GM21825 (cell line): ENCODE measurements at regions not wholly inside any gene's neighbourhood (a gene's known extent, or its start where the extent isn't known, plus 50 kb on each side); places are given as distances from the start of the nearest gene placed in this dataset.

Experiments
- ATAC-seq: cut with Tn5 transposase; IDR thresholded peaks from one replicate; pipeline ENCODE4 v1.9.1; 2021; ENCODE audit warnings: mild to moderate bottlenecking, moderate library complexity; ENCODE audit not compliant: unreplicated experiment

DNA sequence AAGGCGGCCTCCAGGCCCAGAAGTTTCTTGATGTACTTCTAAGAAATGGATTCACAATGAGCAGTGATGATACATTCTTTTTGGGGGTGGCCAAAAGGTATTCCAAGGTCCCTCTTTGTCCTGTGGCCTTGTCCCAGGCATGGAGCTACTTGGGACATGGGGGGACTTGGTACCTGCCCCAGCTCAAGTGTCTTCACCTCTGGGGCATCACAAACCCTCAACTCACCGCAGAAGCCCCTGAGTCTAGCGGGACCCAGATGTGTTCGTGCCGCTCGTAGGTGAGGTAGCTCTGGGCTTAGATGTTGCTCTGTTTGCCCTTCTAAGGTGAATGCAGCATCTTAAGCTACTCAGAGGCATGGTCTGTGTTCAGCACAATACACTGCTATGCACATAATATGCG is 338.0 kb upstream of the IRX4 start:
- ATAC-seq: no peak

- no peak for ATAC-seq
Measured at GRCh38 chr5:2219149-2219776, 336.5 kb upstream of the IRX4 start.

- ATAC-seq: no peak
Measured at GRCh38 chr5:2217219-2217618, 334.5 kb upstream of the IRX4 start.

GRCh38 chr5:2214910-2215590 is 332.3 kb upstream of the IRX4 start:
- ATAC-seq: no peak

DNA sequence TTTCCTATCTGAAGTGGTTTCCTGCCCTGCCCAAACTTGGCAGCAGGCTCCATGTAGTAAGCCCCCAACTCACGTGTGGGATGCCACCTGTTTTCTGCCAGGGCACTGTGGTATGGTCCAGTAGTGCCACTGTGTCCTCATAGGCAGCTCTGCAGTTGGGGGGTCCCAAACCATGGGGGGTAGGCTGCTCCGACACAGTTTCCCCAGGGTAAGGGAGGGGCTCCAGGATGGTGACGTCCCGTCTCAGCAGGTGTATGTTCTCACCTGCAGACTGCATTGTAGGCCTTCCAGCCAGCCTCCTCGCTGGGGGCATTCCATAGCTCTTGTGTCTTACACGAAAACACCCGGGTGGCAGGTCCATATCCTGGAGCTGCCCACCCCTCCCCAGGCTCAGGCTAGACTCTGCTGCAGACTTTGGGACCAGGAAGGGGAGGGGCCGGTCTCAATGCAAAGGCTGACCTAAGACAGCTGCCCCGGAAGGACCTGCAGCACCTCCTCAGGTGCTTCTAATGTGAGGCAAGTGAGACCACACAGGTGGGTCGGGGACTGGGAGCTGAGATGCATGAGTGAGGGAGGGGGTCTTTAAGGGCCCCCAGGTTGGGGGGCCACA is 330.5 kb upstream of the IRX4 start:
- ATAC-seq: no peak

DNA sequence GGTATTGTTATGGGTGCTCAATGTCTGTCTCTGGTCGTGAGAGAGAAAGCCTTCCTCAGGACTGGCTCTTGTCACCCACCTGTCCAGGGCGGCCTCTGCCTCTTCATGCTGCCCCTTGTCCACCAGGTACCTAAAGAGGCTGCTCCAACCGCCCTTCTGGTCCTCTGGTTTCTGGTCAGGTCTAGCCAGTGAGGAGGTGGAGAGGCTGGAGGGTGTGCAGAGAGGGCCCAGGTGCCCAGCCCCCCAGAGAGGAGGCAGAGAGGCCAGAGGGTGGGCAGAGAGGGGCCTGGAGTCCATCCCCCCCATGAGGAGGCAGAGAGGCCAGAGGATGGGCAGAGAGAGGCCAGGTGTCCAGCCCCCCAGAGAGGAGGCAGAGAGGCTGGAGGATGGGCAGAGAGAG is 329.8 kb upstream of the IRX4 start:
- ATAC-seq: no peak

GRCh38 chr5:2208239-2208544 is 325.5 kb upstream of the IRX4 start:
- ATAC-seq: no peak

DNA sequence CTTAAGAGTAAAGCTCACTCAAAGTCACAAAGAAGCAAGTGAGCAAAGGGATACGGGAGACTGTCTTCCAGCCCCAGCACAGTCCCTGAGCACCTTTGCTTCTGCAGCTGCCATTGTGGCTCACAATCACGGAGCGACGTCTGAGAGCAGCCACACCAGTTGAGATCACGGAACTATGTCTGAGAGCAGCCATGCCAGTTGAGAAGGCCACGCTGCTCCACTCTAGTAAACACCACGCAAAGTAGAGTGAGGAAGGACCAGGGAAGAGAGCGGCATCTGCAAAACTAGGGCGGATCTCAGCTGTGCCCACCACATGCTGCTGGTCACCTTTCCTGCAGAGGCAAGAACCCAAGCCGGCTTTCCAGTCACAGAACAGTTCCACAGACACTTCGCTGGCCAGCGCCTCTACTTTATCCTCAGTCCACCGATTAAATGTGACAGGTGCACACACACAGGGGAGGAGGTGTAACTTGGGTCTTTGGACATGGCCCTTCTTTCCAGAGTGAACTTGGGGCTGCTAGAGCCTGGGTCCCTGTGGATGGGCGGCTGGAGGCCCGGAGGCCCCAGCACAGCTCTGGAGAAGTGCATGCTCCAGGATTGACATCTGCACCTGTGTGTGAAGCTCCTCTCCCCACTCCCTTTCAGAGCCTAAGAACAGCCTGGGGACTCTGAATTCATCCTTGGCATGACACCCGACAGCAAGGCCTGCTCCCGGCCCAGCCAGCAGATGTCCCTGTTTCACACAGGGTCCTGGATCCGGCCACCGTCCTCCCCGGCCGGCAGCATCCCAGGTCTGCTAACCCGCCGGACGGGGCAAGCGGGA is 324.9 kb upstream of the IRX4 start:
- no peak for ATAC-seq

DNA sequence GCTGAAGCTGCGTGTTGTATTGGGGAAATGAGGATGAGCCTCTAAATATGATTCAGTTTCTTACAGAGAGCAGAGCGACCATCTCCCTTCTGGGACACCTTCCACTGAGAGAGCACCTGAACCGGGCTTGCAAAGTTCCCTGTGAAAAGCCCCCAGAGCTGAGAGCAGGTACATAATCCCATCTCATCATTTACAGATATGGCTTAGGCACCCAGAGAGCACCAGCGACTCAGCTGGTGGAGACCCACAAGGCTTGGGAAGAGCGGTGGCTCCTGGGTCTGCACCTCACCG is 324.3 kb upstream of the IRX4 start:
- ATAC-seq: no peak

DNA sequence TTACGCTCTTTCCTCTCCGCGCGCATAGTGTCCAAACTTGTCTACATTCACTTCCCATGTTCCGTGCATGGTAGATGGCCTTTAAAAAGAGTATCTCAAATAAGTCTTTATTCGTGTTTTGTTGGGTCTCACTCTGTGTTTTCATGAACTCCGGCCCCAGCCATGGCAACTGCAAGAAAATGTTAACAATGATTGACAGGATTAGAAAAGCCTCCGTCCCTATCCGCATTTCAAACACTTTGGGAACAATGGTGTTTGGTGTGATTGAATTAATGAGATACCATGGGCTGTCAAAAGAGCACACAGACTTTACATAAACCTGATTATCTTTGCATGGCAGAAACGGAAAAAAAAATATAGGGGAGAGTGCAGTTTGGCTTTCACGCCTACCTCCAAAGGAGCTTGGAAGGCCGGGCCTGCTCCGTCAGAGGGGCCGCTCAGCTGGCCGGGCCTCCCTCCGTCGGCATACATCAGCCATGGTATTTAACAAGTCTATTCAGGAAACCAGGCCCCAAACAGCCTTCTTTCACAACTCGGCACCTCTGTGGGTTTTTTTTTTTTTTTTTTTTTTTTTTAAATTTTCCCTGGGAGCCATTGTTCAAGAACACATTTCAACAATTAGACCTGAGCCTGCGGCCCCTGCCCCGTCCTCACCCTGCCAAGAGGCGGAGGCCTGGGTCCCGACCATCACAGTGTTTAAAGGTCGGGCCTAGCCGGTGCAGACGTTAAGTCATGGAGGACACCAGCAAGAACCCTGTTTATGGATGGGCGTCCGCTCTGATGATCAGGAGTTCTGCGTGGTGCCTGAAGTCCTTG is 323.8 kb upstream of the IRX4 start:
- no peak for ATAC-seq

DNA sequence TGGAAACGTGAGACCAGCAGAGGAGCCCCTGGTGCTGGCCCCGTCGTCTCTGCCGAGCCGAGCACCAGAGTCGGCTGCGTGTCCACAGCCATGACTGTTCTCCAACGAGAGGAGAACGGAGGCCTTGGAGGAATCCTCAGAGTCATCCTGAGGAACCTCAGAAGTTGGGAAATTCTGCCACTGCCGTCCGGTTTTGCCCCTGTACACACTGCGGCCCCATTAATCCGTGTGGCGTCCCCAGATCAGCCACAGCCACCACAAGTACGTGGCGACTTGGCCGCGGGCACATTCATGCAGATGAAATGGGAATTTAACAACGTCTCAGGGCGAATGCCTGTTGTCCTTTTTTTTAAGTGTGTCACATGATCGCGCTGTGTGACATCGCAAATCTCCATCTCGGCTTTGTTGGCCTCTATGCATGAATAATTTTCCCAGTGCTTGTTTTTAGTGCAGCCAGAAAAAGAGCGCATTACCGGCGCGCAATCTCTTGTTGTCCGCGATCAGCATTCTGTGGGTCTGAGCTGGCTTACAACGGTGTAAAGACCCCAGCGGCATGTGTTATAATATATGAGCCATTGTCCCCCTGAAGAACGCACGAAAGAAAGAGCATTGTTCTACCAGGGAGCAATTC is 323.0 kb upstream of the IRX4 start:
- no peak for ATAC-seq

- no peak for ATAC-seq
Measured at GRCh38 chr5:2205185-2205585, 322.5 kb upstream of the IRX4 start.

DNA sequence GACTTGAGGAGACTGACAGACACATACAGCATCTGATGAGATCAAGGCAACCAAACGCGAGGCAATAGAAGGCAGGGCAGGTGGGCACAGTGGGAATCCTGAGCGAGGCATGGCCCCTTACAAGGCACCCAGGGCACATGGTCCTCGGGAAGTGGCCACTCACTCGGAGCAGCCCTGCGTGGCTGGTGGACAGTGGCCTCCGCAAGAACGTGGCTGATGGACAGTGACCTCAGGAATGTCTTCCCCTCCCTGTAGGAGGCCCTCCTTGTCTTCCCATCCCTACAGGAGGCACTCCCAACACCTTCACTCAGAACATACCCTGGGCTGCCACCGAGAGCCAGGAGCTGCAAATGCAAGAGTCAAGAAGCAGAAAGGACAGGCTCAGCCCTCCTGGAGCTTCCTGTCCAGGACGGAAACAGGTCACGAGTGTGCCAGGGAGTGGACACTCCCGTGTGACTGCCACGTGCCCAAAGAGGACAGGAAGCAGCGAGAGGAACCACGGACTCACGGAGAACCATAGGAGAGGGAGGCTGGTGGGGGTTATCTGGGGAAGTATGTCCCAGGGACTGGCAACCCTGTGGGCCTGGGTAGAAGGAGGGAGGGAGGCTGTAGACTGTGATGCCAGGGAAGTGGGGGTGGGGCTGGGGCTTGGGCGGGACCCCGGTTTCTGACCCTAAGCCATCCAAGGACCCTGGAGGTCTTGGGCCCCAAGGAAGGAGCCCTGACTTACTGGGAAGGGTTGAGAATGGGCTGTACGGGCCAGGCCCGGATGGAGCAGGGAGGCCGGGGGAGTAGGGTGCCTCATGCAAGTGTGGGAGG is 321.9 kb upstream of the IRX4 start:
- no peak for ATAC-seq

DNA sequence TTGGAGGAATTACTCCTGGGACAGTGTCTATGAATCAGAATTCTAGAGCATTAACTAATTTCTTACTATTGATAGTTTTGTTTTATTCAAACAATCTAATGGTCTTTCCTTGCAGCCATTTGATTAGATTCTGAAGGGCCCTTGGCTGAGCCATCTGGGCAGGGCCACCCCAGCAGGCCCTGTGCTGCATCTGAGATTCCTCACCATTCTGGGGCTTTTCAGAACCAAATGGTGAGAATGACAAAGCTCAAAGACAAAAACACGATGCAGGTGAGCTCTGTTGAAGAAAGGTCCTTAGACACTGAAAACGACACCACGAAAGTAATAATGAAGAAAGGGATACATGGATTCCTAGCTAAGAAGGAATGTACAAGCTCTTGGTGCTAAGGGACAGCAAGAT is 321.0 kb upstream of the IRX4 start:
- no peak for ATAC-seq

DNA sequence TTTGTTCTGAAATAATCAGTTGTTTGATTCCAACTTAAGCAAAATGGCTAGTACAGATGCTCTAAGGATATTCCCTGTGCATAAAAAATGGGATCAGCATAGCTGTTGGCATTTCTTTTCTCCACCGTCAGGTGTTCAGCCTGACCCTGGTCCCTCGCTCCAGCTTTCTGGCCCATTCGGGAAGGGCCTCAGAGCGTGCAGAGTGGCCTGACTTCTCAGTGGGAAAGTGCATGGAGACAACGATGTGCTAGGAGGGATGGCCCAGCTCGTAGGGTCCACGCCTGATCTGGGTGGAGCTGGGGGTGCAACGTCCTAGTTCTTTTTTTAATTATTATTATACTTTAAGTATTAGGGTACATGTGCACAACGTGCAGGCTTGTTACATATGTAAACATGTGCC is 319.1 kb upstream of the IRX4 start:
- ATAC-seq: no peak

DNA sequence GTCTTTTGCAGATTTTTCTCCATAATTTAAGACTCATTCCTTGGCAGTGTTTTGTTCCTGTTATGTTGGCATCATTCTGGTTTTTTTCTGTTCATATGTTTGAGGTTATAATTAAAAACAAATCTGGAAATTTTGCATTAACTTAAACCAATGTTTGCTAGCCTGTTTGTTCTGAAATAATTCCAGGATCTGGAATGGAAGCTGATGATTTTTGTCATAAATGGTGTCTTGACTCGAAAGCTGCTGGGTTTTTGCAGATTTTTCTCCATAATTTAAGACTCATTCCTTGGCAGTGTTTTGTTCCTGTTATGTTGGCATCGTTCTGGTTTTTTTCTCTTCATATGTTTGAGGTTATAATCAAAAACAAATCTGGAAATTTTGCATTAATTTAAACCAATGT is 318.7 kb upstream of the IRX4 start:
- no peak for ATAC-seq

GRCh38 chr5:2201011-2201410 is 318.3 kb upstream of the IRX4 start:
- no peak for ATAC-seq

- no peak for ATAC-seq
Measured at GRCh38 chr5:2200261-2200950, 317.7 kb upstream of the IRX4 start.

DNA sequence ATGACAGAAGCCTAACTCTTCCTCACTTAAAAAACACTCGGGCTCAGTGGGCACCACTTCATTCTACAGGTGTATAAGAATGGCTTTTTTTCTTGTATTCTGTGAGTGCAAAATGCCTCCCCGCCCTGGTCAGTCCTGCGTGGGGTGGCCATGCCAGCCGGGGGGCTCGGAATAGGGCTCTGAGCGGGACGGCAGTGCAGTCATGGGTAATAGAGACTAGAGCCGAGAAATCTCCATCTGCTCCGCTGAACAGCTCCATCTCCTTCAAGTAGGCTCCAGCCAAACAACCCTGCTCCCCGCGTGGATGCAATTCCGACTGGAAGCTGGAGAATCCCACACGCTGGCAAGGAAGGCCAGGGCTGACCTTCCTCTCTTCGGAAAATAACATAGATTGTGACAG is 317.0 kb upstream of the IRX4 start:
- ATAC-seq: no peak
